GM12878 (cell line): ENCODE measurements at regions not wholly inside any gene's neighbourhood (a gene's known extent, or its start where the extent isn't known, plus 50 kb on each side); places are given as distances from the start of the nearest gene placed in this dataset.
A peak's percentile ranks its signal among the peaks of the same experiment; 100 is the strongest.

Experiments
- ATF7 ChIP-seq: fragments of 450-650 bp; IDR thresholded peaks from 2 replicates; pipeline ENCODE4 v1.6.1; 2016; ENCODE audit warnings: low read depth, mild to moderate bottlenecking
- BACH1 ChIP-seq: fragments of 450-650 bp; IDR thresholded peaks from 2 replicates; pipeline ENCODE4 v1.6.1; 2017; ENCODE audit warnings: mild to moderate bottlenecking, borderline replicate concordance
- BMI1 ChIP-seq: fragments of 450-650 bp; IDR thresholded peaks from 2 replicates; pipeline ENCODE4 v1.6.1; 2016; ENCODE audit warnings: mild to moderate bottlenecking, moderate library complexity, borderline replicate concordance
- ELK1 ChIP-seq: IDR thresholded peaks from 2 replicates; pipeline ENCODE4 v1.6.1; 2012; ENCODE audit warnings: low read depth, low read length, improper control_type of control experiment
- GATAD2B ChIP-seq: fragments of 450-650 bp; conservative IDR thresholded peaks from 2 replicates; pipeline ENCODE4 v1.6.1; 2017; ENCODE audit warnings: low read depth, mild to moderate bottlenecking, moderate library complexity
- IKZF2 ChIP-seq, 2 experiments: fragments of 450-650 bp; IDR thresholded peaks; 2 replicates each; pipeline ENCODE4 v1.6.1; 2017; ENCODE audit warnings: mild to moderate bottlenecking in 2 of 2, moderate library complexity in 2 of 2
- MEF2B ChIP-seq: fragments of 450-650 bp; IDR thresholded peaks from 2 replicates; pipeline ENCODE4 v1.6.1; 2018; ENCODE audit warnings: mild to moderate bottlenecking, moderate library complexity; ENCODE audit not compliant: partially characterized antibody, poor library complexity, severe bottlenecking
- MTA3 ChIP-seq: IDR thresholded peaks from 2 replicates; pipeline ENCODE4 v1.6.1; 2012; ENCODE audit warnings: low read length, inconsistent platforms, borderline replicate concordance
- NBN ChIP-seq: fragments of 450-650 bp; IDR thresholded peaks from 2 replicates; pipeline ENCODE4 v1.6.1; 2016
- PBX3 ChIP-seq: IDR thresholded peaks from 2 replicates; pipeline ENCODE4 v1.6.1; 2011; ENCODE audit warnings: mild to moderate bottlenecking, low read depth, low read length, moderate library complexity; ENCODE audit not compliant: insufficient replicate concordance
- RB1 ChIP-seq: fragments of 450-650 bp; formaldehyde crosslinking; IDR thresholded peaks from 2 replicates; pipeline ENCODE4 v1.6.1; 2017; ENCODE audit warnings: mild to moderate bottlenecking, borderline replicate concordance
- RCOR1 ChIP-seq: conservative IDR thresholded peaks from 2 replicates; pipeline ENCODE4 v1.6.1; 2012; ENCODE audit warnings: low read depth, low read length, improper control_type of control experiment
- RELB ChIP-seq: fragments of 450-650 bp; IDR thresholded peaks from 2 replicates; pipeline ENCODE4 v1.6.1; 2017; ENCODE audit warnings: low read depth, mild to moderate bottlenecking, moderate library complexity
- RUNX3 ChIP-seq: IDR thresholded peaks from 2 replicates; pipeline ENCODE4 v1.6.1; 2012; ENCODE audit warnings: low read length, inconsistent platforms
- SMARCA5 ChIP-seq: fragments of 450-650 bp; IDR thresholded peaks from 2 replicates; pipeline ENCODE4 v1.6.1; 2017; ENCODE audit warnings: mild to moderate bottlenecking
- SP1 ChIP-seq: IDR thresholded peaks from one replicate; pipeline ENCODE4 v1.6.1; 2011; ENCODE audit warnings: low read depth, low read length
- SPI1 ChIP-seq: IDR thresholded peaks from 2 replicates; pipeline ENCODE4 v1.6.1; 2011; ENCODE audit warnings: low read depth, mild to moderate bottlenecking, low read length, moderate library complexity, borderline replicate concordance; ENCODE audit not compliant: insufficient read depth
- TBL1XR1 ChIP-seq: IDR thresholded peaks from 2 replicates; pipeline ENCODE4 v1.6.1; 2012; ENCODE audit warnings: low read depth, low read length, improper control_type of control experiment
- TCF3 ChIP-seq: IDR thresholded peaks from 2 replicates; pipeline ENCODE4 v1.6.1; 2012; ENCODE audit warnings: low read depth, mild to moderate bottlenecking, low read length, borderline replicate concordance; ENCODE audit not compliant: insufficient read depth
- YBX1 ChIP-seq: fragments of 450-650 bp; IDR thresholded peaks from 2 replicates; pipeline ENCODE4 v1.6.1; 2016; ENCODE audit warnings: antibody characterized with exemption
- ZNF207 ChIP-seq: fragments of 450-650 bp; IDR thresholded peaks from 2 replicates; pipeline ENCODE4 v1.6.1; 2014; ENCODE audit warnings: antibody characterized with exemption, mild to moderate bottlenecking, borderline replicate concordance
- TF ChIP-seq, protein P1 (sequence below): fragments of 450-650 bp; IDR thresholded peaks from 2 replicates; pipeline ENCODE4 v1.6.1; 2016; ENCODE audit warnings: mild to moderate bottlenecking
- TF ChIP-seq, protein P2 (sequence below): fragments of 150-350 bp; IDR thresholded peaks from 2 replicates; pipeline ENCODE4 v1.6.1; 2016; ENCODE audit warnings: low read depth, low read length

DNA sequence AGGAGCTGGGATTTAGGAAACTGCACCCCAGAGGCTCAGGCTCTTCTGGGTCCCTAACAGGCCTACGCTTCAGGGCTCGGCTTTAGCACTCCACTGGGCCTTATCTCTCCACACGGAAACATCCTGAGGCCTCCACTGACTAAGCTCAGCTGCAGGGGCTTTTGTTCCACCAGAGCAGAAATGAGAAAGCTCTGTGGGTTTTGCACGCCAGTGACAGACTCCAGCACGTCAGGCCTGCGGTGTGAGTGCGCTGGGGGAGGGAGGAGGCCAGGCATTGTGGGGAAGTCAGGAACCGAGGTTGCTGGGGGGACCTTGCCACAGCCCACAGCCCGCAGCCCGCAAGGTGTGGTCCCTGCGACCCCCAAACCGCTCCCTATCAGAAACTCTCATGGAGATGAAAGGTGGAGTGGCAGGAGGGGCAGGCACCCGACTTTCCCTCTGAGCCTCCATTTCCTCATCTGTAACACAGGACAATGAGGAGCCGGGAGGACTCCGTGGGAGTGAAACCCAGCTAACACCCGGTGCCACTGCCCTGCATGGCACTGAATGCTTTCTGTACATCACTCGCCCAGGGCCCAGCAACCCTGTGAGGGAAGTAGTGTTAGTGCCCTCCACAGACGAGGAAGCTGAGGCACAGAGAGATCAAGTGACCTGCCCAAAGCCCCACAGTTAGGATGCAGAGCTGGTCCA is 106.5 kb downstream of the TPRA1 start (continued):
- TF ChIP-seq RELB = peak; percentile 81
- peak; percentile 14 for TF ChIP-seq PBX3
- 0 out of 2 replicates have a peak, but pooled peaks have one; percentile 29 for TF ChIP-seq ZNF207
- TF ChIP-seq SP1 = peak; percentile 56
- TF ChIP-seq TBL1XR1 = peak; percentile 72; the same call in 1 of the 2 replicates
- TF ChIP-seq RCOR1 = 0 out of 2 replicates have a peak, but pooled peaks have one; percentile 43
- TF ChIP-seq IKZF2 (IDR thresholded peaks at IDR 0.05) = peak; percentile 81 to 85
- TF ChIP-seq BMI1 = peak; percentile 43; the same call in 1 of the 2 replicates
- TF ChIP-seq, protein P1, sequence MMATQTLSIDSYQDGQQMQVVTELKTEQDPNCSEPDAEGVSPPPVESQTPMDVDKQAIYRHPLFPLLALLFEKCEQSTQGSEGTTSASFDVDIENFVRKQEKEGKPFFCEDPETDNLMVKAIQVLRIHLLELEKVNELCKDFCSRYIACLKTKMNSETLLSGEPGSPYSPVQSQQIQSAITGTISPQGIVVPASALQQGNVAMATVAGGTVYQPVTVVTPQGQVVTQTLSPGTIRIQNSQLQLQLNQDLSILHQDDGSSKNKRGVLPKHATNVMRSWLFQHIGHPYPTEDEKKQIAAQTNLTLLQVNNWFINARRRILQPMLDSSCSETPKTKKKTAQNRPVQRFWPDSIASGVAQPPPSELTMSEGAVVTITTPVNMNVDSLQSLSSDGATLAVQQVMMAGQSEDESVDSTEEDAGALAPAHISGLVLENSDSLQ = peak; percentile 49; the same call in 1 of the 2 replicates
- peak; percentile 64; the same call in 1 of the 2 replicates for TF ChIP-seq NBN
- TF ChIP-seq RUNX3 = peak; percentile 97
- TF ChIP-seq, protein P2, sequence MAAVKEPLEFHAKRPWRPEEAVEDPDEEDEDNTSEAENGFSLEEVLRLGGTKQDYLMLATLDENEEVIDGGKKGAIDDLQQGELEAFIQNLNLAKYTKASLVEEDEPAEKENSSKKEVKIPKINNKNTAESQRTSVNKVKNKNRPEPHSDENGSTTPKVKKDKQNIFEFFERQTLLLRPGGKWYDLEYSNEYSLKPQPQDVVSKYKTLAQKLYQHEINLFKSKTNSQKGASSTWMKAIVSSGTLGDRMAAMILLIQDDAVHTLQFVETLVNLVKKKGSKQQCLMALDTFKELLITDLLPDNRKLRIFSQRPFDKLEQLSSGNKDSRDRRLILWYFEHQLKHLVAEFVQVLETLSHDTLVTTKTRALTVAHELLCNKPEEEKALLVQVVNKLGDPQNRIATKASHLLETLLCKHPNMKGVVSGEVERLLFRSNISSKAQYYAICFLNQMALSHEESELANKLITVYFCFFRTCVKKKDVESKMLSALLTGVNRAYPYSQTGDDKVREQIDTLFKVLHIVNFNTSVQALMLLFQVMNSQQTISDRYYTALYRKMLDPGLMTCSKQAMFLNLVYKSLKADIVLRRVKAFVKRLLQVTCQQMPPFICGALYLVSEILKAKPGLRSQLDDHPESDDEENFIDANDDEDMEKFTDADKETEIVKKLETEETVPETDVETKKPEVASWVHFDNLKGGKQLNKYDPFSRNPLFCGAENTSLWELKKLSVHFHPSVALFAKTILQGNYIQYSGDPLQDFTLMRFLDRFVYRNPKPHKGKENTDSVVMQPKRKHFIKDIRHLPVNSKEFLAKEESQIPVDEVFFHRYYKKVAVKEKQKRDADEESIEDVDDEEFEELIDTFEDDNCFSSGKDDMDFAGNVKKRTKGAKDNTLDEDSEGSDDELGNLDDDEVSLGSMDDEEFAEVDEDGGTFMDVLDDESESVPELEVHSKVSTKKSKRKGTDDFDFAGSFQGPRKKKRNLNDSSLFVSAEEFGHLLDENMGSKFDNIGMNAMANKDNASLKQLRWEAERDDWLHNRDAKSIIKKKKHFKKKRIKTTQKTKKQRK = no peak
- peak; percentile 38; the same call in 1 of the 2 replicates for TF ChIP-seq TCF3
- 0 out of 2 replicates have a peak, but pooled peaks have one; percentile 45 for TF ChIP-seq MTA3
- peak; percentile 85 for TF ChIP-seq SPI1
- TF ChIP-seq GATAD2B = peak; percentile 66; the same call in 1 of the 2 replicates
- TF ChIP-seq SMARCA5 = peak; percentile 36; the same call in 1 of the 2 replicates
- TF ChIP-seq BACH1 = peak; percentile 78; the same call in 1 of the 2 replicates
- peak; percentile 51; the same call in 1 of the 2 replicates for TF ChIP-seq ATF7
- no peak for TF ChIP-seq RB1
- no peak for TF ChIP-seq YBX1
- no peak for TF ChIP-seq ELK1
- peak; percentile 56 for TF ChIP-seq MEF2B
